NCI-H2107 treated with DMSO at 0.1 percent for 48 hours (cell line): ENCODE measurements at regions not wholly inside any gene's neighbourhood (a gene's known extent, or its start where the extent isn't known, plus 50 kb on each side); places are given as distances from the start of the nearest gene placed in this dataset.

ENCODE experiments used
- DNase-seq: peaks from one replicate; lab custom pipeline; 2025; ENCODE audit not compliant: unreplicated experiment; lab: John Stamatoyannopoulos, UW

GRCh38 chr7:46421441-46422230 lies 500.6 kb upstream of the IGFBP3 start:
- DNase-seq, result no peak

GRCh38 chr7:46414946-46415345 lies 493.9 kb upstream of the IGFBP3 start:
- DNase-seq, result no peak

- no peak for DNase-seq
Observed at GRCh38 chr7:46411236-46411635, 490.2 kb upstream of the IGFBP3 start.

GRCh38 chr7:46407125-46407524 lies 486.1 kb upstream of the IGFBP3 start:
- no peak for DNase-seq

- no peak for DNase-seq
Observed at GRCh38 chr7:46397591-46397990, 476.5 kb upstream of the IGFBP3 start.

- no peak for DNase-seq
Observed at GRCh38 chr7:46396481-46396880, 475.4 kb upstream of the IGFBP3 start.

GRCh38 chr7:46393142-46393541 lies 472.1 kb upstream of the IGFBP3 start:
- DNase-seq, result no peak

- no peak for DNase-seq
Observed at GRCh38 chr7:46391231-46392201, 470.4 kb upstream of the IGFBP3 start.

- DNase-seq, result no peak
Observed at GRCh38 chr7:46390042-46390441, 469.0 kb upstream of the IGFBP3 start.

- DNase-seq, result no peak
Observed at GRCh38 chr7:46389146-46389545, 468.1 kb upstream of the IGFBP3 start.

GRCh38 chr7:46387646-46388045 lies 466.6 kb upstream of the IGFBP3 start:
- no peak for DNase-seq

GRCh38 chr7:46386428-46387399 lies 465.6 kb upstream of the IGFBP3 start:
- no peak for DNase-seq

GRCh38 chr7:46385662-46386309 lies 464.7 kb upstream of the IGFBP3 start:
- DNase-seq, result no peak

GRCh38 chr7:46383605-46384004 lies 462.5 kb upstream of the IGFBP3 start:
- no peak for DNase-seq

GRCh38 chr7:46369933-46370654 lies 449.0 kb upstream of the IGFBP3 start:
- no peak for DNase-seq

- DNase-seq, result no peak
Observed at GRCh38 chr7:46368871-46369270, 447.8 kb upstream of the IGFBP3 start.

- no peak for DNase-seq
Observed at GRCh38 chr7:46366526-46366925, 445.5 kb upstream of the IGFBP3 start.

GRCh38 chr7:46363688-46364087 lies 442.6 kb upstream of the IGFBP3 start:
- no peak for DNase-seq

- no peak for DNase-seq
Observed at GRCh38 chr7:46360811-46361210, 439.7 kb upstream of the IGFBP3 start.

- no peak for DNase-seq
Observed at GRCh38 chr7:46360296-46360695, 439.2 kb upstream of the IGFBP3 start.
